HFF-Myc (cell line): ENCODE measurements at regions not wholly inside any gene's neighbourhood (a gene's known extent, or its start where the extent isn't known, plus 50 kb on each side); places are given as distances from the start of the nearest gene placed in this dataset.
"Not testable (repeated sequence)": the region's sequence is repeated elsewhere in the genome, so short reads cannot be mapped to it uniquely, and the experiment has no call there.

ENCODE experiments used
- DNase-seq: peaks from one replicate; pipeline ENCODE4 v3.0.0-alpha.2; 2011; ENCODE audit warnings: low read depth; ENCODE audit errors: extremely low read depth
- H3K4me3 ChIP-seq: replicated peaks from 2 replicates; pipeline ENCODE4 v1.5.1; 2011; ENCODE audit warnings: low read depth, mild to moderate bottlenecking, control low read depth, low read length
- TF ChIP-seq, protein P1 (sequence below): IDR thresholded peaks from 2 replicates; pipeline ENCODE4 v1.5.1; 2012; ENCODE audit warnings: mild to moderate bottlenecking, low read depth, low read length, control low read depth; ENCODE audit errors: missing control alignments

DNA sequence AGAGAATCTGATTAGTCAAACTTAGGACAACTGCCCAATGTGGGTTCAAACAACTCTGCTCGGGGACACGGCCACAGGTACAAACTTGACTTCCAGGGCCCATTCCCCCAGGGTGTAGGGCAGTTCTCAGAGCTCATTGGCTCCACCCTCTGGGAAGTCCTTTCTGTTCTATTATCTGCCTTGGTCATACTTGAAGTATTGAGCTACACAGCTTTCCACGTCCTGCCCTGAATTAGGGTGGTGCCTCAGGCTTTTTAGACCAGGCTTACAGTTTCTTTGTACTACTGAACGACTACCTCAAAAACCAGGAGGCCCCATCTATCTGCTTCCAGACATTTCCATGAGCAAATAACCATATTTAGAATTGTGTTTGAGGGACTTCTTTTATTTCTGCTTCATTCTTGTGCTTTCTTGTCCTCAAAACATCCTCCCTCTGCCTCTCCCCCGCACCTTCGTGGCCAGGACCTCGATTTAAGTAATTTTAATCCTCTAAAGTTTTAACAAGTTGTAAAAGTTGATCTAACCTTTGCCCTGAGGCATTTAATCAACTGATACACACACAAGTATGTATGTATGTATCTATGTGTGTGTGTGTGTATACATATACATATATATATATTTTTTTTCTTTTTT lies 281.7 kb upstream of the AMIGO2 start:
- TF ChIP-seq, protein P1, sequence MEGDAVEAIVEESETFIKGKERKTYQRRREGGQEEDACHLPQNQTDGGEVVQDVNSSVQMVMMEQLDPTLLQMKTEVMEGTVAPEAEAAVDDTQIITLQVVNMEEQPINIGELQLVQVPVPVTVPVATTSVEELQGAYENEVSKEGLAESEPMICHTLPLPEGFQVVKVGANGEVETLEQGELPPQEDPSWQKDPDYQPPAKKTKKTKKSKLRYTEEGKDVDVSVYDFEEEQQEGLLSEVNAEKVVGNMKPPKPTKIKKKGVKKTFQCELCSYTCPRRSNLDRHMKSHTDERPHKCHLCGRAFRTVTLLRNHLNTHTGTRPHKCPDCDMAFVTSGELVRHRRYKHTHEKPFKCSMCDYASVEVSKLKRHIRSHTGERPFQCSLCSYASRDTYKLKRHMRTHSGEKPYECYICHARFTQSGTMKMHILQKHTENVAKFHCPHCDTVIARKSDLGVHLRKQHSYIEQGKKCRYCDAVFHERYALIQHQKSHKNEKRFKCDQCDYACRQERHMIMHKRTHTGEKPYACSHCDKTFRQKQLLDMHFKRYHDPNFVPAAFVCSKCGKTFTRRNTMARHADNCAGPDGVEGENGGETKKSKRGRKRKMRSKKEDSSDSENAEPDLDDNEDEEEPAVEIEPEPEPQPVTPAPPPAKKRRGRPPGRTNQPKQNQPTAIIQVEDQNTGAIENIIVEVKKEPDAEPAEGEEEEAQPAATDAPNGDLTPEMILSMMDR, result no peak
- no peak for DNase-seq
- H3K4me3 ChIP-seq, result no peak overlapping the region

DNA sequence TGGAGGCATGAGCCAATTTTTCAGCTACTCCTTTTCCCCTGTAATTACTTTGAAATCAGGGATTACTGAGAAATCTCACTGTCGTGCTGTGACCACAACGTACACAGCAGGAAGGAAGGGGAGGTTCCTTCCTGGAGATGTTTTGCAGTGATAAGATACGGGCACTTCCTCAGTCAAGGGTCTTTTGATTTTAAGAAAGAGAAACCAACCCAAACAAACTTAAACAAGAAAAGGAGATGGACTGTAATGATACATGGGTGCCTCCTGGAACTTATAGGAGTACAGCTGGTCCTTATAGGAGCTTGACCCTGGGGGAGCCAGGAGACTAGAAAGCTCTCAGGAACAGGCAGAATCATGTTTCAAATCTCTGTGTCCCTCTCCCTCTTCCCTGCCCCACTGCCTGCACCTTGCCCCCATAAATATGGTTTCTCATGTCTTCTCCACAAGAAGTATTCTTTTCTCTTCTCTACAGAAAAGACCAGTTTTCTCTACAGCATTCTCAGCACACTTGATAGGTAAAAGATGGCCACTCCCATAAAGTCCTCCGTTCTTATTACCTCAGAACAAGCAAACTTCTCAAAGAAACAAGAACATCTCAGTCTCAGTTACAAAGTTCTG lies 281.1 kb upstream of the AMIGO2 start:
- no peak overlapping the region for H3K4me3 ChIP-seq
- DNase-seq, result no peak
- TF ChIP-seq, protein P1, result no peak

DNA sequence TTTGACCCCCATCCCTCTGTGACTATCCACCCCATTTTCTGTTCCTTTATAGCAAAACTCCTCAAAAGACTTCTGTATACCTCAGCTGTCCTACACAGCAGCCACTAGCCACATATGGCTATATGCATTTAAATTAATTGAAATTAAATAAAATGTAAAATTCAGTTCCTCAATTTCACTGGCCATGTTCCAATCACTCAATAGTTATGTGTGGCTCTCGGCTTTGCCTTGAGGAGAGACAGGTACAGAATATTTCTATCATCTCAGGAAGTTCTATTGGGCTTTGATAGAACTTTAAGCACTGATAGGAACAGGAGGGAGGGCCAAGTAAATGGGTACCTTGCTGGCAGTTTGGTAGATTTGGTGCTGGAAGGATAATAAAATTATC lies 280.3 kb upstream of the AMIGO2 start:
- H3K4me3 ChIP-seq, result no peak overlapping the region
- TF ChIP-seq, protein P1, result no peak

DNA sequence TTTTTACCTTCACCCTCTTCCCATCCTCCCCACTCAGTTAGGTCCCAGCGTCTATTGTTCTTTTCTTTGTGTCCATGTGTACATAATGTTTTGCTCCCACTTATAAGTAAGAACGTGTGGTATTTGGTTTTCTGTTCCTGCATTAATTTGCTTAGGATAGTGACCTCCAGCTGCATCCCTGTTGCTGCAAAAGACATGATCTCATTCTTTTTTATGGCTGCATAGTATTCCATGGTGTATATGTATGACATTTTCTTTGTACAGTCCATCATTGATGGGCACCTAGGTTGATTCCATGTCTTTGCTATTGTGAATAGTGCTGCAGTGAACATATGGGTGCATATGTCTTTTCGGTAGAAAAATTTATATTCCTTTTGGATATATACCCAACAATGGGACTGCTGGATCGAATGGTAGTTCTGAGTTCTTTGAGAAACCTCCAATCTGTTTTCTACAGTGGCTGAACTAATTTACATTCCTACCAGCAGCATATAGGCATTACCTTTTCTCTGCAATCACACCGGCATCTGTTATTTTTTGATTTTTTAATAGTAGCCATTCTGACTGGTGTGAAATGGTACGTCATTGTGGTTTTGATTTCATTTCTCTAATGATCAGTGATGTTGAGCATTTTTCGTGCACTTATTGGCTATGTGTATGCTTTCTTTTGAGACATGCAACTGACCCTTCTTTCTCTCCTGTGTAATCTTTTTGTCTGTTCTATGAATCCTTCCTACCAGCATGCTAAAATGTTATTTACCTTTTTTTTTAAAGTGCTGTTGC lies 279.7 kb upstream of the AMIGO2 start:
- H3K4me3 ChIP-seq, result no peak overlapping the region
- DNase-seq, result no peak
- TF ChIP-seq, protein P1, result no peak

More for the DNA sequence above, 280.3 kb upstream of the AMIGO2 start:
- DNase-seq, result no peak

DNA sequence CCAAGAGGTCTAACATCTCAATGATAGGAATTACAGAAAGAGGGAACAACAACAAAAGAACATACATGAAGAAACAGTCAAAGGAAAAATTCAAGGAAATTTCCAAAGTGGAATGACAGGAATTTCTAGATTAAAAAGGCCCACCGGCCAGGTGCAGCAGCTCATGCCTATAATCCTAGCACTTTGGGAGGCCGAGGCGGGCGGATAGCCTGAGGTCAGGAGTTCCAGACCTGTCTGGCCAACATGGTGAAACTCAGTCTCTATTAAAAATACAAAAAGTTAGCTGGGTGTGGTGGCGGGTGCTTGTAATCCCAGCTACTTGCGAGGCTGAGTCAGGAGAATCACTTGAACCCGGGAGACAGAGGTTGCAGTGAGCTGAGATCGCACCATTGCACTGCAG lies 277.2 kb upstream of the AMIGO2 start:
- DNase-seq, result not testable (repeated sequence)

DNA sequence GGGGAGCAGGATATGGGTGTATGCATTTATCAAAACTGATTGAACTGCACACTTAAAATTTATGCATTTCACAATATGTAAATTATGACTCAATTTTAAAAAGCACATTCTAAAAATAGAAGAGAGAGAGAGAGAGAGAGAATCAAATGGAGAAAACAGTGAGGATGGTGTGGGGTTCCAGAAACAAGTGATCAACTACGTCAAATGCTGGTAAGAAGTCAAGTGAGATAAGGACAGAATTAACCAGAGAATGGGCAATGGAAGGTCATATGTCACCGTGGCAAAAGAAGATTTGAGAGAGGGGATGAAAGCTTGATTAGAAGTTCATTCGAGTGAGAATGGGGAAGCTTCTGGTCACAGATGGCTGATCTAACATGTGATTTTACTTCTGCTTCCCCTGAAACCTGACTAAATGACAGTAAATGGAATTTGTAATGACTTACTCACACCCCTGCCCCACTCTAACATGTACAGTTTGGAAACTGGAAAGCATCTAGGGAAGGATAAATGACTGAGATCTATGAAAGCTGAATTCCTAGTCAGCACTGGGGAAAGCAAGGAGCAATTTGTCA lies 276.5 kb upstream of the AMIGO2 start:
- DNase-seq, result no peak
- TF ChIP-seq, protein P1, result no peak
- no peak overlapping the region for H3K4me3 ChIP-seq

More for the DNA sequence above, 277.2 kb upstream of the AMIGO2 start:
- H3K4me3 ChIP-seq, result not testable (repeated sequence)

DNA sequence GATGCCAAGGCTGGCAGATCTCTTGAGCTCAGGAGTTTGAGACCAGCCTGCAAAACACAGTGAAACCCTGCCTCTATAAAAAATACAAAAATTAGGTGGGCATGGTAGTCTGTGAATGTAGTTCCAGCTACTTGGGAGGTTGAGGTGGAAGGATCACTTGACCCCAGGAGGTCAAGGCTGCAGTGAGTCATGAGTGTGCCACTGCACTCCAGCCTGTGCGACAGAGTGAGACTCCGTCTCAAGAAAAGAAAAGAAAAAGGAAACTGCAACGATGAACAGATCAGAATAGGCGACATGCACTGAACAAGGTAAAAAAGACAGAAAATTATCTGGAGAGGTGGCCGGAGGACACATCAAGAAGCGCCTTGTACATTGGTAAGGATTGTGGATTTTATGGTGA lies 273.7 kb upstream of the AMIGO2 start:
- no peak overlapping the region for H3K4me3 ChIP-seq
- DNase-seq, result no peak
- TF ChIP-seq, protein P1, result no peak
